Stimulated activated CD4-positive, alpha-beta T cell treated with anti-CD3 and anti-CD28 coated beads, Interleukin-2, amount 100 ng/mL, for 24 hours (primary cell): ENCODE measurements at regions not wholly inside any gene's neighbourhood (a gene's known extent, or its start where the extent isn't known, plus 50 kb on each side); places are given as distances from the start of the nearest gene placed in this dataset.
"Not testable (repeated sequence)": the region's sequence is repeated elsewhere in the genome, so short reads cannot be mapped to it uniquely, and the experiment has no call there.

Experiments used
- DNase-seq, 2 donors: peaks; one replicate each; pipeline ENCODE4 v3.0.0-alpha.2; 2020

- DNase-seq, result no peak
Observed at GRCh38 chr10:78419481-78420265, 386.0 kb downstream of the RPS24 start.

GRCh38 chr10:78420946-78421735 is 387.5 kb downstream of the RPS24 start:
- no peak for DNase-seq

- not testable (repeated sequence) for DNase-seq
Observed at GRCh38 chr10:78424050-78424449, 390.4 kb downstream of the RPS24 start.

- DNase-seq, result no peak
Observed at GRCh38 chr10:78424723-78425122, 391.1 kb downstream of the RPS24 start.

- no peak for DNase-seq
Observed at GRCh38 chr10:78426181-78426580, 392.5 kb downstream of the RPS24 start.

GRCh38 chr10:78427497-78428031 is 393.9 kb downstream of the RPS24 start:
- DNase-seq, result no peak

- DNase-seq, result no peak
Observed at GRCh38 chr10:78428579-78428978, 394.9 kb downstream of the RPS24 start.

- no peak for DNase-seq
Observed at GRCh38 chr10:78429984-78430383, 396.3 kb downstream of the RPS24 start.

GRCh38 chr10:78432583-78432982 is 398.9 kb downstream of the RPS24 start:
- no peak for DNase-seq

GRCh38 chr10:78433076-78433595 is 399.5 kb downstream of the RPS24 start:
- DNase-seq, result no peak

- DNase-seq, result no peak
Observed at GRCh38 chr10:78433766-78434535, 400.3 kb downstream of the RPS24 start.

- DNase-seq, result no peak
Observed at GRCh38 chr10:78434886-78435285, 401.2 kb downstream of the RPS24 start.

GRCh38 chr10:78435484-78436221 is 402.0 kb downstream of the RPS24 start:
- no peak for DNase-seq

GRCh38 chr10:78436222-78436573 is 402.5 kb downstream of the RPS24 start:
- no peak for DNase-seq

GRCh38 chr10:78436706-78437406 is 403.2 kb downstream of the RPS24 start:
- DNase-seq, result no peak

GRCh38 chr10:78437407-78437768 is 403.7 kb downstream of the RPS24 start:
- DNase-seq, result no peak

GRCh38 chr10:78437998-78438906 is 404.6 kb downstream of the RPS24 start:
- peak in 1 of 2 donors; percentile 17 for DNase-seq

GRCh38 chr10:78438907-78439809 is 405.5 kb downstream of the RPS24 start:
- DNase-seq, result no peak

- no peak for DNase-seq
Observed at GRCh38 chr10:78441010-78441409, 407.3 kb downstream of the RPS24 start.
